ENCODE measurements at regions not wholly inside any gene's neighbourhood (a gene's known extent, or its start where the extent isn't known, plus 50 kb on each side); places are given as distances from the start of the nearest gene placed in this dataset.

- no peak overlapping the region for H2AFZ ChIP-seq (ENCODE audit: low read length)
- DNase-seq (ENCODE audit: insufficient read length, low spot score, missing footprints): no peak
- TF ChIP-seq, protein P1, sequence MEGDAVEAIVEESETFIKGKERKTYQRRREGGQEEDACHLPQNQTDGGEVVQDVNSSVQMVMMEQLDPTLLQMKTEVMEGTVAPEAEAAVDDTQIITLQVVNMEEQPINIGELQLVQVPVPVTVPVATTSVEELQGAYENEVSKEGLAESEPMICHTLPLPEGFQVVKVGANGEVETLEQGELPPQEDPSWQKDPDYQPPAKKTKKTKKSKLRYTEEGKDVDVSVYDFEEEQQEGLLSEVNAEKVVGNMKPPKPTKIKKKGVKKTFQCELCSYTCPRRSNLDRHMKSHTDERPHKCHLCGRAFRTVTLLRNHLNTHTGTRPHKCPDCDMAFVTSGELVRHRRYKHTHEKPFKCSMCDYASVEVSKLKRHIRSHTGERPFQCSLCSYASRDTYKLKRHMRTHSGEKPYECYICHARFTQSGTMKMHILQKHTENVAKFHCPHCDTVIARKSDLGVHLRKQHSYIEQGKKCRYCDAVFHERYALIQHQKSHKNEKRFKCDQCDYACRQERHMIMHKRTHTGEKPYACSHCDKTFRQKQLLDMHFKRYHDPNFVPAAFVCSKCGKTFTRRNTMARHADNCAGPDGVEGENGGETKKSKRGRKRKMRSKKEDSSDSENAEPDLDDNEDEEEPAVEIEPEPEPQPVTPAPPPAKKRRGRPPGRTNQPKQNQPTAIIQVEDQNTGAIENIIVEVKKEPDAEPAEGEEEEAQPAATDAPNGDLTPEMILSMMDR (IDR thresholded peaks at IDR 0.05; ENCODE audit: extremely low read depth, low read depth, low read length): no peak
These were observed 420.5 kb downstream of the MAFB start for GRCh38 chr20:40268321-40269075.

GRCh38 chr20:40265825-40266533 is 423.1 kb downstream of the MAFB start:
- no peak overlapping the region for H3K4me3 ChIP-seq (ENCODE audit: insufficient read depth, low read length)
- no peaks in the 10 kb centered on the region for H3K79me2 ChIP-seq (ENCODE audit: insufficient read depth, low read length)
- no peaks in the 10 kb centered on the region for H4K20me1 ChIP-seq (ENCODE audit: insufficient read depth, low read length)
- H3K27me3 ChIP-seq (ENCODE audit: insufficient read depth, low read length): no peaks in the 10 kb centered on the region
- H3K4me2 ChIP-seq (ENCODE audit: insufficient read depth, low read length): no peak overlapping the region
- DNase-seq (ENCODE audit: insufficient read length, low spot score, missing footprints): no peak
- no peak overlapping the region for H3K27ac ChIP-seq (ENCODE audit: low read depth, low read length)
- H3K36me3 ChIP-seq (ENCODE audit: insufficient read depth, low read length): no peaks in the 10 kb centered on the region
- no peaks in the 10 kb centered on the region for H3K4me1 ChIP-seq (ENCODE audit: insufficient read depth, low read length)
- no peaks in the 10 kb centered on the region for H3K9me3 ChIP-seq (ENCODE audit: low read depth, low read length)
- H2AFZ ChIP-seq (ENCODE audit: low read length): no peak overlapping the region
- TF ChIP-seq, protein P1 (IDR thresholded peaks at IDR 0.05; ENCODE audit: extremely low read depth, low read depth, low read length): peak; percentile 61

More at GRCh38 chr20:40268321-40269075, 420.5 kb downstream of the MAFB start:
- no peaks in the 10 kb centered on the region for H3K9me3 ChIP-seq (ENCODE audit: low read depth, low read length)
- H4K20me1 ChIP-seq (ENCODE audit: insufficient read depth, low read length): no peaks in the 10 kb centered on the region
- H3K36me3 ChIP-seq (ENCODE audit: insufficient read depth, low read length): no peaks in the 10 kb centered on the region
- H3K4me2 ChIP-seq (ENCODE audit: insufficient read depth, low read length): no peak overlapping the region
- H3K4me1 ChIP-seq (ENCODE audit: insufficient read depth, low read length): no peaks in the 10 kb centered on the region
- no peak overlapping the region for H3K4me3 ChIP-seq (ENCODE audit: insufficient read depth, low read length)
- no peaks in the 10 kb centered on the region for H3K27me3 ChIP-seq (ENCODE audit: insufficient read depth, low read length)
- no peaks in the 10 kb centered on the region for H3K79me2 ChIP-seq (ENCODE audit: insufficient read depth, low read length)
- no peak overlapping the region for H3K27ac ChIP-seq (ENCODE audit: low read depth, low read length)

- TF ChIP-seq, protein P1 (IDR thresholded peaks at IDR 0.05; ENCODE audit: extremely low read depth, low read depth, low read length): no peak
These were observed 426.8 kb downstream of the MAFB start for GRCh38 chr20:40262219-40262618.

DNA sequence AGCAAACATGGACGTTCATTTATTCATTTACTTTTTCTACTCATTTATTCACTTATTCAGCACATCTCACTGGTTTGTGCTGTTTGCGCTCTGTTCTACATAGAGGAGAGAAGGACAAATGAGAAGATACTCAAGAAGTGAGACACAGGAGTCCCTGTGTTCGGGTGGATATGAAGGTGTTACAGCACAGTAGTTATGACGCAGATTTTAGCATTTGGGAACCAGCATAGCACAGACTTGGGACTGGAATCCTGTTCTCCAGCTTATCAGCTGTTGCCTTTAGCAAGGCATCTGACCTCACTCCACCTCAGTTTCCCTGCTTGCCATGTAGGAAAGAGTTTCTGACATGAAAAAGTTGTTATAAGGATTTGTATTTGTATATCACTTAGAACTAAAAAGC is 430.1 kb downstream of the MAFB start:
- Histone ChIP-seq H3K27me3 (ENCODE audit: insufficient read depth, low read length) (no peaks in the 10 kb centered on the region), H3K27ac (ENCODE audit: low read depth, low read length) (no peak overlapping the region), H3K4me3 (ENCODE audit: insufficient read depth, low read length) (no peak overlapping the region), H3K4me1 (ENCODE audit: insufficient read depth, low read length) (no peaks in the 10 kb centered on the region), H3K4me2 (ENCODE audit: insufficient read depth, low read length) (no peak overlapping the region), H2AFZ (ENCODE audit: low read length) (no peak overlapping the region), H4K20me1 (ENCODE audit: insufficient read depth, low read length) (no peaks in the 10 kb centered on the region), H3K79me2 (ENCODE audit: insufficient read depth, low read length) (no peaks in the 10 kb centered on the region), H3K36me3 (ENCODE audit: insufficient read depth, low read length) (no peaks in the 10 kb centered on the region), H3K9me3 (ENCODE audit: low read depth, low read length) (no peaks in the 10 kb centered on the region)
- DNase-seq (ENCODE audit: insufficient read length, low spot score, missing footprints): no peak
- TF ChIP-seq, protein P1 (IDR thresholded peaks at IDR 0.05; ENCODE audit: extremely low read depth, low read depth, low read length): no peak

More at GRCh38 chr20:40262219-40262618, 426.8 kb downstream of the MAFB start:
- Histone ChIP-seq H4K20me1 (ENCODE audit: insufficient read depth, low read length) (no peaks in the 10 kb centered on the region), H3K27me3 (ENCODE audit: insufficient read depth, low read length) (no peaks in the 10 kb centered on the region), H3K4me2 (ENCODE audit: insufficient read depth, low read length) (no peak overlapping the region), H3K79me2 (ENCODE audit: insufficient read depth, low read length) (no peaks in the 10 kb centered on the region), H3K27ac (ENCODE audit: low read depth, low read length) (no peak overlapping the region), H3K9me3 (ENCODE audit: low read depth, low read length) (no peaks in the 10 kb centered on the region), H2AFZ (ENCODE audit: low read length) (no peak overlapping the region), H3K4me3 (ENCODE audit: insufficient read depth, low read length) (no peak overlapping the region), H3K36me3 (ENCODE audit: insufficient read depth, low read length) (no peaks in the 10 kb centered on the region), H3K4me1 (ENCODE audit: insufficient read depth, low read length) (no peaks in the 10 kb centered on the region)
- DNase-seq (ENCODE audit: insufficient read length, low spot score, missing footprints): no peak
